IMR-90 (cell line): ENCODE measurements at regions not wholly inside any gene's neighbourhood (a gene's known extent, or its start where the extent isn't known, plus 50 kb on each side); places are given as distances from the start of the nearest gene placed in this dataset.

Source experiments
- ATAC-seq: fragments of 200-7000 bp; cut with Tn5 transposase; 2 replicates; pipeline ENCODE4 v1.9.1; 2020; ENCODE audit warnings: low read depth, mild to moderate bottlenecking, moderate library complexity
- BruUV-seq: library from RNA; stranded (reverse); fragments of 400-500 nt; replicated peaks from 2 replicates; lab custom pipeline; 2021; lab: Mats Ljungman, UMichigan
- CTCF ChIA-PET: fragments of 300-600 bp; formaldehyde crosslinking; extraction: SDS; loops from one replicate; lab custom pipeline; 2021; ENCODE audit warnings: antibody characterized with exemption; lab: Yijun Ruan, JAX
- POLR2A ChIA-PET: fragments of 300-600 bp; sonication (Branson Sonifier 250); formaldehyde crosslinking; loops from one replicate; lab custom pipeline; 2022; ENCODE audit warnings: antibody characterized with exemption; ENCODE audit not compliant: unreplicated experiment; lab: Charles Lee
- DNase-seq: peaks from one replicate; pipeline ENCODE4 v3.0.0; 2013
- H2AFZ ChIP-seq: replicated peaks from 2 replicates; pipeline ENCODE3; 2013; ENCODE audit warnings: low read length, mild to moderate bottlenecking; ENCODE audit not compliant: poor library complexity
- H2AK5ac ChIP-seq: 2 replicates; pipeline ENCODE4 v1.6.1; 2013; ENCODE audit warnings: low read depth, low read length, inconsistent platforms
- H2AK9ac ChIP-seq: replicated peaks from 2 replicates; pipeline ENCODE3; 2013; ENCODE audit warnings: mild to moderate bottlenecking, low read depth, low read length, moderate library complexity; ENCODE audit not compliant: poor library complexity
- H2BK120ac ChIP-seq: 2 replicates; pipeline ENCODE4 v1.6.1; 2013; ENCODE audit warnings: low read depth, low read length, inconsistent platforms
- H2BK15ac ChIP-seq: 3 replicates; pipeline ENCODE4 v1.6.1; 2013; ENCODE audit warnings: low read depth, low read length, inconsistent platforms
- H2BK20ac ChIP-seq: 2 replicates; pipeline ENCODE4 v1.6.1; 2013; ENCODE audit warnings: low read depth, mild to moderate bottlenecking, inconsistent platforms, low read length, moderate library complexity
- H2BK5ac ChIP-seq: 2 replicates; pipeline ENCODE4 v1.6.1; 2013; ENCODE audit warnings: mild to moderate bottlenecking, low read depth, low read length, inconsistent platforms; ENCODE audit not compliant: poor library complexity, severe bottlenecking
- H3K14ac ChIP-seq: replicated peaks from 2 replicates; pipeline ENCODE4 v1.6.1; 2013; ENCODE audit warnings: low read depth, low read length, inconsistent platforms
- H3K18ac ChIP-seq: 2 replicates; pipeline ENCODE4 v1.6.1; 2013; ENCODE audit warnings: low read depth, low read length, control low read depth
- H3K23ac ChIP-seq: 2 replicates; pipeline ENCODE4 v1.6.1; 2013; ENCODE audit warnings: low read depth, low read length, inconsistent platforms
- H3K27ac ChIP-seq: 2 replicates; pipeline ENCODE4 v1.5.1; 2013; ENCODE audit warnings: mild to moderate bottlenecking, control low read depth, low read length; ENCODE audit not compliant: insufficient read depth
- H3K27me3 ChIP-seq: 2 replicates; pipeline ENCODE4 v1.6.1; 2013; ENCODE audit warnings: low read length; ENCODE audit not compliant: control insufficient read depth, insufficient read depth
- H3K36me3 ChIP-seq: 2 replicates; pipeline ENCODE4 v1.6.1; 2013; ENCODE audit warnings: low read length, mixed read lengths; ENCODE audit not compliant: control insufficient read depth, insufficient read depth
- H3K4ac ChIP-seq: 2 replicates; pipeline ENCODE4 v1.6.1; 2013; ENCODE audit warnings: low read depth, low read length, inconsistent platforms
- H3K4me1 ChIP-seq: 2 replicates; pipeline ENCODE4 v1.6.1; 2013; ENCODE audit warnings: low read length, mixed read lengths; ENCODE audit not compliant: control insufficient read depth, insufficient read depth
- H3K4me2 ChIP-seq: 2 replicates; pipeline ENCODE4 v1.6.1; 2013; ENCODE audit warnings: low read depth, mild to moderate bottlenecking, control low read depth, low read length, moderate library complexity
- H3K4me3 ChIP-seq: 2 replicates; pipeline ENCODE4 v1.5.1; 2013; ENCODE audit warnings: low read depth, mild to moderate bottlenecking, control low read depth, low read length, moderate library complexity; ENCODE audit not compliant: insufficient read depth
- H3K56ac ChIP-seq: 2 replicates; pipeline ENCODE4 v1.6.1; 2013; ENCODE audit warnings: low read length, inconsistent platforms; ENCODE audit not compliant: insufficient read depth; ENCODE audit errors: extremely low read depth
- H3K79me1 ChIP-seq, 2 experiments: 2 replicates each; pipeline ENCODE4 v1.6.1; 2013; ENCODE audit warnings: low read length in 2 of 2, inconsistent platforms in 1 of 2, low read depth in 1 of 2
- H3K9ac ChIP-seq: 2 replicates; pipeline ENCODE4 v1.6.1; 2013; ENCODE audit warnings: low read depth, low read length, control low read depth
- H3K9me1 ChIP-seq: 2 replicates; pipeline ENCODE4 v1.6.1; 2013; ENCODE audit warnings: low read length, inconsistent platforms; ENCODE audit not compliant: insufficient read depth
- H3K9me3 ChIP-seq: 2 replicates; pipeline ENCODE4 v1.6.1; 2013; ENCODE audit warnings: low read length; ENCODE audit not compliant: control insufficient read depth, insufficient read depth
- H4K20me1 ChIP-seq: 2 replicates; pipeline ENCODE4 v1.6.1; 2013; ENCODE audit warnings: low read length, inconsistent platforms; ENCODE audit not compliant: insufficient read depth
- H4K5ac ChIP-seq: 2 replicates; pipeline ENCODE4 v1.6.1; 2013; ENCODE audit warnings: mild to moderate bottlenecking, low read depth, low read length, control low read depth
- H4K8ac ChIP-seq, 2 experiments: 2 replicates each; pipeline ENCODE4 v1.6.1; 2013; ENCODE audit warnings: low read depth in 2 of 2, low read length in 2 of 2, control low read depth in 1 of 2, inconsistent platforms in 1 of 2
- H4K91ac ChIP-seq: 2 replicates; pipeline ENCODE4 v1.6.1; 2013; ENCODE audit warnings: low read depth, low read length, inconsistent platforms; ENCODE audit not compliant: insufficient read depth
- BHLHE40 ChIP-seq: fragments of 150-350 bp; IDR thresholded peaks from 2 replicates; pipeline ENCODE4 v1.6.1; 2016; ENCODE audit warnings: mild to moderate bottlenecking, low read depth, low read length
- CEBPB ChIP-seq: IDR thresholded peaks from 2 replicates; pipeline ENCODE4 v1.6.1; 2012; ENCODE audit warnings: low read depth, low read length, improper control_type of control experiment
- CHD1 ChIP-seq: IDR thresholded peaks from 2 replicates; pipeline ENCODE4 v1.6.1; 2012; ENCODE audit warnings: low read depth, low read length, improper control_type of control experiment
- FOS ChIP-seq: fragments of 150-350 bp; IDR thresholded peaks from 2 replicates; pipeline ENCODE4 v1.6.1; 2016; ENCODE audit warnings: low read depth, low read length
- MAFK ChIP-seq: IDR thresholded peaks from 2 replicates; pipeline ENCODE4 v1.6.1; 2012; ENCODE audit warnings: low read depth, low read length, improper control_type of control experiment
- MAZ ChIP-seq: IDR thresholded peaks from 2 replicates; pipeline ENCODE4 v1.6.1; 2012; ENCODE audit warnings: low read depth, mild to moderate bottlenecking, low read length, improper control_type of control experiment, moderate library complexity, borderline replicate concordance
- MXI1 ChIP-seq: IDR thresholded peaks from 2 replicates; pipeline ENCODE4 v1.6.1; 2012; ENCODE audit warnings: low read depth, mild to moderate bottlenecking, low read length, moderate library complexity, borderline replicate concordance
- NFE2L2 ChIP-seq: fragments of 150-350 bp; IDR thresholded peaks from 2 replicates; pipeline ENCODE4 v1.6.1; 2016; ENCODE audit warnings: low read depth, mild to moderate bottlenecking, low read length
- POLR2A ChIP-seq: IDR thresholded peaks from 2 replicates; pipeline ENCODE4 v1.6.1; 2012; ENCODE audit warnings: mild to moderate bottlenecking, low read depth, low read length
- RAD21 ChIP-seq: IDR thresholded peaks from 2 replicates; pipeline ENCODE4 v1.6.1; 2012; ENCODE audit warnings: low read length, improper control_type of control experiment
- RCOR1 ChIP-seq: IDR thresholded peaks from 2 replicates; pipeline ENCODE4 v1.6.1; 2012; ENCODE audit warnings: mild to moderate bottlenecking, low read length, improper control_type of control experiment; ENCODE audit not compliant: insufficient replicate concordance
- RFX5 ChIP-seq: IDR thresholded peaks from 2 replicates; pipeline ENCODE4 v1.8.0; 2012; ENCODE audit warnings: low read depth, mild to moderate bottlenecking, low read length, moderate library complexity
- SMC3 ChIP-seq: fragments of 150-350 bp; IDR thresholded peaks from 2 replicates; pipeline ENCODE4 v1.6.1; 2016; ENCODE audit warnings: low read depth, mild to moderate bottlenecking, antibody characterized with exemption, low read length, moderate library complexity
- WGBS, 2 experiments: methylation state at CpG; one replicate each; pipeline versions ENCODE4 v1.1.5 to v1.1.7; 2013; ENCODE audit warnings: missing lambda C conversion rate in 2 of 2; ENCODE audit not compliant: insufficient read length in 1 of 2; ENCODE audit errors: extremely low coverage in 2 of 2; 5-methylcytosine and 5-hydroxymethylcytosine counted together
- dilution Hi-C: fragments of 300-500 bp; cut with HindIII; formaldehyde crosslinking; loops from one replicate; pipeline ENCODE4 v1.14.3; 2018; ENCODE audit warnings: low sequenced_read_pairs; ENCODE audit not compliant: unreplicated experiment
- in situ Hi-C: fragments of 300-500 bp; cut with MboI; formaldehyde crosslinking; loops from 3 replicates; pipeline ENCODE4 v1.14.3; 2019; ENCODE audit warnings: low sequenced_read_pairs, inconsistent platforms, mixed read lengths
- intact Hi-C: fragments of 100-400 bp; cut with micrococcal nuclease; formaldehyde crosslinking; loops from 2 replicates; pipeline ENCODE4 v1.10.0; 2022
- TF ChIP-seq, protein P1 (sequence below): conservative IDR thresholded peaks from 2 replicates; pipeline ENCODE4 v1.5.1; 2012; ENCODE audit warnings: mild to moderate bottlenecking, low read depth, low read length, improper control_type of control experiment
- TF ChIP-seq, protein P2 (sequence below): fragments of 150-350 bp; IDR thresholded peaks from 2 replicates; pipeline ENCODE4 v1.6.1; 2016; ENCODE audit warnings: low read depth, mild to moderate bottlenecking, low read length, moderate library complexity, borderline replicate concordance
- TF ChIP-seq, protein P3 (sequence below): fragments of 150-350 bp; IDR thresholded peaks from 2 replicates; pipeline ENCODE4 v1.6.1; 2017; ENCODE audit warnings: mild to moderate bottlenecking, antibody characterized with exemption, low read length, low read depth

DNA sequence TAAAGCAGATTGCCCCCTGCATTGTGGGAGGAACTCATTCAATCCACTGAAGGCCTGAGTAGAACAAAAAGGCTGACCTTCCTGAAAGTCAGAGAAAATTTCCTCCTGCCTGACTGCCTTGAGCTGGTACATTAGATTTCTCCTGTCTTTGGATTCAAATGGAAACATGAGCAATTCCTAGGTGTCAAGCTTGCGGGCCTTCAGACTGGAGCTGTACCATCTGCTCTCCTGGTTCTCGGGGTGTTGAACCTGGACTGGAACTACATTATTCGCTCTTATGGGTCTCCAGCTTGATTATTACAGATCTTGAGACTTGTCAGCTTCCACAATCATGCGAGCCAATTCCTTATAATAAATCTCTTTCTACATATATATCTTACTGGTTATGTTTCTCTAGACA is 173.6 kb upstream of the STEAP4 start:
- no peaks in the 10 kb centered on the region for H3K36me3 ChIP-seq
- no peak overlapping the region for H4K8ac ChIP-seq
- no peaks in the 10 kb centered on the region for H4K20me1 ChIP-seq
- no peak overlapping the region for H2BK5ac ChIP-seq
- no peak overlapping the region for H3K23ac ChIP-seq
- no peak overlapping the region for H3K4me3 ChIP-seq
- DNase-seq, result no peak
- no peaks in the 10 kb centered on the region for H3K9me1 ChIP-seq
- TF ChIP-seq FOS, result no peak
- no peak for TF ChIP-seq MXI1
- no peak for TF ChIP-seq BHLHE40
- TF ChIP-seq CEBPB, result no peak
- TF ChIP-seq, protein P1, sequence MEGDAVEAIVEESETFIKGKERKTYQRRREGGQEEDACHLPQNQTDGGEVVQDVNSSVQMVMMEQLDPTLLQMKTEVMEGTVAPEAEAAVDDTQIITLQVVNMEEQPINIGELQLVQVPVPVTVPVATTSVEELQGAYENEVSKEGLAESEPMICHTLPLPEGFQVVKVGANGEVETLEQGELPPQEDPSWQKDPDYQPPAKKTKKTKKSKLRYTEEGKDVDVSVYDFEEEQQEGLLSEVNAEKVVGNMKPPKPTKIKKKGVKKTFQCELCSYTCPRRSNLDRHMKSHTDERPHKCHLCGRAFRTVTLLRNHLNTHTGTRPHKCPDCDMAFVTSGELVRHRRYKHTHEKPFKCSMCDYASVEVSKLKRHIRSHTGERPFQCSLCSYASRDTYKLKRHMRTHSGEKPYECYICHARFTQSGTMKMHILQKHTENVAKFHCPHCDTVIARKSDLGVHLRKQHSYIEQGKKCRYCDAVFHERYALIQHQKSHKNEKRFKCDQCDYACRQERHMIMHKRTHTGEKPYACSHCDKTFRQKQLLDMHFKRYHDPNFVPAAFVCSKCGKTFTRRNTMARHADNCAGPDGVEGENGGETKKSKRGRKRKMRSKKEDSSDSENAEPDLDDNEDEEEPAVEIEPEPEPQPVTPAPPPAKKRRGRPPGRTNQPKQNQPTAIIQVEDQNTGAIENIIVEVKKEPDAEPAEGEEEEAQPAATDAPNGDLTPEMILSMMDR, result no peak
- TF ChIP-seq, protein P2, sequence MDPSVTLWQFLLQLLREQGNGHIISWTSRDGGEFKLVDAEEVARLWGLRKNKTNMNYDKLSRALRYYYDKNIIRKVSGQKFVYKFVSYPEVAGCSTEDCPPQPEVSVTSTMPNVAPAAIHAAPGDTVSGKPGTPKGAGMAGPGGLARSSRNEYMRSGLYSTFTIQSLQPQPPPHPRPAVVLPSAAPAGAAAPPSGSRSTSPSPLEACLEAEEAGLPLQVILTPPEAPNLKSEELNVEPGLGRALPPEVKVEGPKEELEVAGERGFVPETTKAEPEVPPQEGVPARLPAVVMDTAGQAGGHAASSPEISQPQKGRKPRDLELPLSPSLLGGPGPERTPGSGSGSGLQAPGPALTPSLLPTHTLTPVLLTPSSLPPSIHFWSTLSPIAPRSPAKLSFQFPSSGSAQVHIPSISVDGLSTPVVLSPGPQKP, result no peak
- no peak for TF ChIP-seq RFX5
- TF ChIP-seq MAZ, result no peak
- TF ChIP-seq NFE2L2, result no peak
- TF ChIP-seq POLR2A, result no peak
- no peak for TF ChIP-seq RAD21
- TF ChIP-seq, protein P3, sequence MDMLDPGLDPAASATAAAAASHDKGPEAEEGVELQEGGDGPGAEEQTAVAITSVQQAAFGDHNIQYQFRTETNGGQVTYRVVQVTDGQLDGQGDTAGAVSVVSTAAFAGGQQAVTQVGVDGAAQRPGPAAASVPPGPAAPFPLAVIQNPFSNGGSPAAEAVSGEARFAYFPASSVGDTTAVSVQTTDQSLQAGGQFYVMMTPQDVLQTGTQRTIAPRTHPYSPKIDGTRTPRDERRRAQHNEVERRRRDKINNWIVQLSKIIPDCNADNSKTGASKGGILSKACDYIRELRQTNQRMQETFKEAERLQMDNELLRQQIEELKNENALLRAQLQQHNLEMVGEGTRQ, result no peak
- no peak for TF ChIP-seq CHD1
- no peak for TF ChIP-seq SMC3
- no peak for TF ChIP-seq RCOR1
- TF ChIP-seq MAFK, result no peak
- in situ Hi-C loops (no loop called here), intact Hi-C loops (no loop called here), dilution Hi-C loops (no loop called here)
- no peak overlapping the region for H3K27ac ChIP-seq
- no peak overlapping the region for H4K91ac ChIP-seq
- no peak overlapping the region for H3K4me2 ChIP-seq
- no peak overlapping the region for H3K18ac ChIP-seq
- peaks cover 3% of the 10 kb centered on the region; the same call in 1 of the 2 replicates for H3K9me3 ChIP-seq
- no peak overlapping the region for H2AK9ac ChIP-seq
- no peak overlapping the region for H4K5ac ChIP-seq
- no peaks in the 10 kb centered on the region for H3K4me1 ChIP-seq
- CTCF ChIA-PET, result no interaction called here
- no peaks in the 10 kb centered on the region for H3K27me3 ChIP-seq
- H3K56ac ChIP-seq, result no peak overlapping the region
- H2BK20ac ChIP-seq, result no peak overlapping the region
- H3K14ac ChIP-seq, result no peak overlapping the region
- ATAC-seq, result no peak
- H2BK120ac ChIP-seq, result no peak overlapping the region
- H3K9ac ChIP-seq, result no peak overlapping the region
- no peak overlapping the region for H2AFZ ChIP-seq
- no peak overlapping the region for H3K4ac ChIP-seq
- H2BK15ac ChIP-seq, result no peak overlapping the region
- WGBS, 2 experiments, result no CpG with 5 or more reads among the region's 4 CpGs
- BruUV-seq, result no TSS peak
- POLR2A ChIA-PET, result no interaction called here
- H2AK5ac ChIP-seq, result no peak overlapping the region
- H3K79me1 ChIP-seq, result no peaks in the 10 kb centered on the region
